ENCODE measurements at regions not wholly inside any gene's neighbourhood (a gene's known extent, or its start where the extent isn't known, plus 50 kb on each side); places are given as distances from the start of the nearest gene placed in this dataset.

- no peak for DNase-seq (ENCODE audit: low read depth)
- no peak overlapping the region for H3K4me3 ChIP-seq (ENCODE audit: low read depth, low read length)
- TF ChIP-seq CTCF (conservative IDR thresholded peaks at IDR 0.05; ENCODE audit: low read depth, low read length), result no peak
These were observed 101.8 kb upstream of the NLRP1 start for GRCh38 chr17:5686074-5686635.

GRCh38 chr17:5687646-5688045 lies 103.3 kb upstream of the NLRP1 start:
- H3K4me3 ChIP-seq (ENCODE audit: low read depth, low read length), result no peak overlapping the region
- DNase-seq (ENCODE audit: low read depth), result no peak
- no peak for TF ChIP-seq CTCF (conservative IDR thresholded peaks at IDR 0.05; ENCODE audit: low read depth, low read length)

- TF ChIP-seq CTCF (conservative IDR thresholded peaks at IDR 0.05; ENCODE audit: low read depth, low read length), result no peak
- DNase-seq (ENCODE audit: low read depth), result no peak
- H3K4me3 ChIP-seq (ENCODE audit: low read depth, low read length), result no peak overlapping the region
These were observed 109.5 kb upstream of the NLRP1 start for GRCh38 chr17:5693821-5694220.

- no peak for TF ChIP-seq CTCF (conservative IDR thresholded peaks at IDR 0.05; ENCODE audit: low read depth, low read length)
- H3K4me3 ChIP-seq (ENCODE audit: low read depth, low read length), result no peak overlapping the region
- DNase-seq (ENCODE audit: low read depth), result no peak
These were observed 110.2 kb upstream of the NLRP1 start for GRCh38 chr17:5694551-5694950.

- DNase-seq (ENCODE audit: low read depth), result no peak
- TF ChIP-seq CTCF (conservative IDR thresholded peaks at IDR 0.05; ENCODE audit: low read depth, low read length), result no peak
- H3K4me3 ChIP-seq (ENCODE audit: low read depth, low read length), result no peak overlapping the region
These were observed 111.2 kb upstream of the NLRP1 start for GRCh38 chr17:5695480-5695879.

GRCh38 chr17:5698959-5699358 lies 114.7 kb upstream of the NLRP1 start:
- no peak for DNase-seq (ENCODE audit: low read depth)
- H3K4me3 ChIP-seq (ENCODE audit: low read depth, low read length), result no peak overlapping the region
- no peak for TF ChIP-seq CTCF (conservative IDR thresholded peaks at IDR 0.05; ENCODE audit: low read depth, low read length)

- no peak for TF ChIP-seq CTCF (conservative IDR thresholded peaks at IDR 0.05; ENCODE audit: low read depth, low read length)
- DNase-seq (ENCODE audit: low read depth), result no peak
- H3K4me3 ChIP-seq (ENCODE audit: low read depth, low read length), result no peak overlapping the region
These were observed 115.5 kb upstream of the NLRP1 start for GRCh38 chr17:5699814-5700213.

All from epithelial cell of proximal tubule (primary cell).